CD4-positive, alpha-beta T cell treated with Interleukin-17A for 1 hour (primary cell): ENCODE measurements at regions not wholly inside any gene's neighbourhood (a gene's known extent, or its start where the extent isn't known, plus 50 kb on each side); places are given as distances from the start of the nearest gene placed in this dataset.
"Not testable (repeated sequence)": the region's sequence is repeated elsewhere in the genome, so short reads cannot be mapped to it uniquely, and the experiment has no call there.

Source experiments
- DNase-seq: peaks from one replicate; pipeline ENCODE4 v3.0.0-alpha.2; 2020

DNA sequence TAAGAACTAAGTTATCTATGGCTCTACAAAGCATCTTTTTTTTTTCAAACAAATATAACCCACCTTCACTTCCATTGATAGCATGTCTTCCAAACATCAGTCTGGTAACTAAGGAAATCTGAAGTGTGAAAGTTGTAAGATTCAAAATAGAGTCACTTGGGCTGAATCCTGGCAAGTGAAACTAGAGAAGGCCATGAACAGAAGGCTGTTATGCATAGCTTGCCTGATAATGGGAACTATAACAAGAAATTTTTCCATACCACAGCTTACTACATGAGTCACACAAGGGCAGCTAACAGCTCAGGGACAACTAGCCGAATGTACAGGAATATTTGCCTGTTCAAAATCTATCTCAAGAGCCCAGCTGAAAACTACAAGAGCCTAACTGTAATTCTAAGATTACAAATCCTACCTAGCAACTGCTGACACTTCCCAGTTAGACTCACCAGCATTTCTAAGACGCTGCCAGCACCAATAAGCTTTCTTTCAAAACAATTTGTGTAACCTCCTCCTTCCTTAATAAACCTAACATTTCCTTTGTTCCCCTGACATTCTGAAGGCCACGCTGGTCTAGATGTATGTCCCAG, 1066.5 kb downstream of the PLOD2 start:
- DNase-seq = no peak

DNA sequence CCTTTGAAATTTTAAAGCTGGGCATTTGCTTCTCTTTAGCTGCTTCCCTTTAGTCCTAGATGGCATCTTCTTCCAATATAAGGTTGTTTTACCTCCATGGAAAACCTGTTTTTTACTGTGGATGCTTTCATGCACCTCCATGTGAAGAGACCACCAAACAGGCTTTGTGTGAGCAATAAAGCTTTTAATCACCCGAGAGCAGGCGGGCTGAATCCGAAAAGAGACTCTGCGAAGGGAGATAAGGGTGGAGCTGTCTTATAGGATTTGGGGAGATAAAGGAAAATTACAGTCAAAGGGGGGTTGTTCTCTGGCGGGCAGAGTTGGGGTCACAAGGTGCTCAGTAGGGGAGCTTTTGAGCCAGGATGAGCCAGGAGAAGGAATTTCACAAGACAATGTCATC, 1049.8 kb downstream of the PLOD2 start:
- DNase-seq = not testable (repeated sequence)

DNA sequence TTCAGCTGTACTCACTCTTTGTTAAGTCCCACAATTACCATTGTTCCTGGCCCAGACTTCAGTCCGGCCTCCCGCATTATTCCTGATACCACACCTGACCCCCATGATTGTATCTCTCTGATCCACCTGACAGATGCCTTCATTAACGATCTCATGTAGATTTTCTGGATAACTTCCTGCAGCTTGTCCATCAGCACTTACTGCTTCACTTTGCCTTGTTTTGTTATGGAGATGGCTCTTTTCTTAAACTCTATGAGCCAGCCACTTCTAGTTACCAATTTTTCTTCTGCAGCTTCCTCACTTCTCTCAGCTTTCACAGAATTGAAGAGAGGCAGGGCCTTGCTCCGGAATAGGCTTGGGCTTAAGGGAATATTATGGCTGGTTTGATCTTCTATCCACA, 1044.2 kb downstream of the PLOD2 start:
- no peak for DNase-seq

- DNase-seq = no peak
These were observed 1042.7 kb downstream of the PLOD2 start for GRCh38 chr3:145118303-145118702.

- no peak for DNase-seq
These were observed 1035.9 kb downstream of the PLOD2 start for GRCh38 chr3:145124900-145125678.

- DNase-seq = no peak
These were observed 1027.7 kb downstream of the PLOD2 start for GRCh38 chr3:145133281-145133680.

DNA sequence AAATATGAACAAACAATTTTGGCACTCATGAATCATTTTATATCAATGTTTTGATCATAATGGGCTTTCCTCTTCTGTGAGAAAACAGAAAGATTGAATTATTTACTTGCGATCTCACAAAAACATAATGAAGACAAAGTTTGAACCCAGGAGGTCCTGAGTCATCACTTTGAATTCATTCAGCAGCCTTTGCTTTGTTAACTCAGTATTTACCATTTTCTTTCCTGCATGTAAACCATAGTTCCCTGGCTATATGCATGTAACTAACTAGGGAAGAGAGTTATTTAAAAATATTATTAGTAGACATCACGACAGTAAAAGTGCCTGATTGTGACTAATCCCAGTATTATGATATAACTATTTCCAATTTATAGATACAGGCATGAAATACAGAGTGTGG, 1026.2 kb downstream of the PLOD2 start:
- no peak for DNase-seq

- no peak for DNase-seq
These were observed 1016.6 kb downstream of the PLOD2 start for GRCh38 chr3:145144361-145144760.

- no peak for DNase-seq
These were observed 1015.5 kb downstream of the PLOD2 start for GRCh38 chr3:145145461-145145860.

GRCh38 chr3:145159640-145160039, 1001.3 kb downstream of the PLOD2 start:
- DNase-seq = no peak

DNA sequence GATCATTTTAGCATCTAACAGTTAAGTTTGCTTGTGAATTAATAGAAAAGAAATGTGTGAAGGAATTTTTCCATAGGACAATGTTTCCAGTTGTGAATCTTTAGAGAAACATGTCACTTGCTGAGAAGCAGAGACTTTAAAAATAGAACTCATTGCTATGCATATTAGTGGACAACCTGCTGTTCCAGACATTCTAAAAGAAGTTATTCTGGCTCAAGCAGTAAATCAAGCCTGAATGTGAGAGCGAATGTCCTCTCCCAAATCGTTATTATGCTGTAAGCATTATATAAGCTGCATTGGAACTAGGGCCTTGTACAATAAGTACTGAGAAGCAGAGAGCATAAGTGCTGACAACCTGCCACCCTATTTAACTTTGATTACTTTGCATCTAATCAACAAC, 990.9 kb downstream of the PLOD2 start:
- DNase-seq = no peak

DNA sequence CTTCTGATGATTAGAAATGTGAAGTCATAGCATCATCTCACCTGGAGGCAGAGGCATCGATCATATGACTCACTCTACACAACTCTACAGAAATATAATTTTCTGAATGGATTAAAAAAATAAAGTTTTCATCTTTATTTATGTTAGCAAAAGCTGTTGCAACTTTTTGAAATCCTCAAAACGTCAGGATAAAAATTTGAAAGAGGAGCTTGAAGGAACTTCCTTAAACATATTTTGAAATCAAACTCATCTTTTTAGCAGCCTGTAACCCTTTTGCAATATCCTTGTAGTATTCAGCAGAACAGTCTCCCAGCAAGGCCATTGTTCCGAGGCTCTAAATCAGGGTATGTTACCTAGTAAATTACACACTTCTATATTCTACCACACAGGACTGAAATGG, 985.4 kb downstream of the PLOD2 start:
- DNase-seq = no peak

GRCh38 chr3:145176907-145177306, 984.1 kb downstream of the PLOD2 start:
- no peak for DNase-seq

- DNase-seq = no peak
These were observed 983.2 kb downstream of the PLOD2 start for GRCh38 chr3:145177828-145178227.

DNA sequence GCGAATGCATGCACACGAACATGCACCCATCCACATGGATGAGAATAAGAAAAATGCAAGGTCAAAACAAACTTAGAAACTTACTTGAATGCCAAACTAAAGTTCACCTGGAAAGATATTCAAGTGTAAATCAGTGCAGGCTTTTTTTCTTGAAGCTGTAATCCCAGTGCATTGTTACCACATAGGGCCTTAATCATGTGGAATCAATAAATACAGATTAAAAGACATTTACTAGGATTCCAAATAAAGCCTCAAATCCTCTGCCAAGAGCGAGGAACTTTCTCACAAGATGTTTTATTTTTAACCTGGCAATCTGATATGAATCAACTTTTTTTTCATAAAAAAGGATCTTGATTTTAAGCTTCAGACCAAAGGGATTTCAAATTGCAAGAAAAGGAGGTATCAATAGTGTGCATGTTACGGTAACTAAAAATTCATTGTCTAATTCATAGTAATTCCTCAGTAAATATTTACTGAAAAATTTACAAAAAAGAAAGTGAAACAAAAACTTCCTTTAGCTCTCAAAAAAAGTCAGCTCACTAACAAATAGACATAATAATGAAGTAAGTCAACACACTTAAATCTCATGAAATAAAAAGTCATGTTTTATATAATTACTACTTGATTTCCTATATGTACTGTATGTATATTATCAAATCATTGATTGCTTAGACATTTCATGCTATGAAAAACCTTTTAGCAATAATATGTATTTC, 978.6 kb downstream of the PLOD2 start:
- DNase-seq = no peak

DNA sequence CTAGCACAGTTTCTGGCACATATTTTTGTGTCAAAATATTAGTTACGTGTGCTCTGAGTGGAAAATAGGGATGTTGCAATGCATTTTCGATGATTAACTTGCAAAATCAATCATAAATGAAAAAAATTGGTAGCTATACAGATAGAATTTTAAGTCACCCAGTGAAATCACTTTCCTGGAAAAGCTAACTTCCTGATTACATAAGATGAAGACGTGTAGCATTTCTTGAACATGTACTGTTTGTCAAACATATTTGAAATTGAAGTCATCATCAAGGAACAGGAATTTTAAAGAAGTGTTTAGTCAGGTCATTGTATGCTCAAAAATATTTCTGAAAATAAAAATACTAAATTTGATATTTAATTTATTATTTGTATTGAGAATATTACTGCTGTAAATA, 977.7 kb downstream of the PLOD2 start:
- no peak for DNase-seq

GRCh38 chr3:145188079-145188770, 972.8 kb downstream of the PLOD2 start:
- DNase-seq = no peak

DNA sequence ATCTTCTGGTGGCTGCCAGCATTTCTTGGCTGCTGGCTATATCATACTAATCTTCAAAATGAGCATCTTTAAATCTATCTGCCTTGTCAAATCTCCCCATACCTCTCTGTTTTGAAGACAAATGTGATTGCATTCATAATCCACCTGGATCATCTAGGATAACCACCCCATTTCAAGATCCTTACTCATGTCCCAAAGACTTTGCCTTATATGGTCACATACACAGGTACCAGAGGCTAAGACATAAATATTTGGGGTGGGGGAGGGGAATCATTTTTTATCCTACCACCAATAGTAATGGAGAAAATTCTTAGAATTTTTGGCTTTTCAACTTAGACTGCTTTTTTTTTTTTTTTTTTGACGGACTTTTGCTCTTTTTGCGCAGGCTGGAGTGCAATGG, 970.8 kb downstream of the PLOD2 start:
- no peak for DNase-seq

GRCh38 chr3:145190761-145191160, 970.2 kb downstream of the PLOD2 start:
- no peak for DNase-seq

DNA sequence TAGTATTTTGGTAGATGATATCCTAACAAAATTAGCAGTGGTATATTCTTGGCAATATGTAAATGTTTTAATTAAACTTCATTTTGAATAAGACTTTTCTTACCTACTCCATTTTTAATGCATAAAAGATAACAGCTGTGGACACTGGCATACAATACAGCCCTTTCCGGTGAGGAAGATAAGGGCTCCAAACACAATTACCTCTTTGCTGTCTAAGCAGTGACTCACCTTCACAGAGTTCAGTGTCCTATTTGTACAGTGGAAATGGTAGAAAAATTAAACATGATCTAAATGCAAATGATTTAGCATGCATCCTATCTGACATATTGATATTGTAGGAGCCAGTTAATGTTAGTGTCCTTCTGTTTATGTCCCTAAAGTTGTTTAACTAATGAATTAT, 969.4 kb downstream of the PLOD2 start:
- DNase-seq = no peak

GRCh38 chr3:145197051-145197820, 963.7 kb downstream of the PLOD2 start:
- DNase-seq = no peak

- DNase-seq = no peak
These were observed 963.2 kb downstream of the PLOD2 start for GRCh38 chr3:145197821-145198220.

- DNase-seq = no peak
These were observed 951.4 kb downstream of the PLOD2 start for GRCh38 chr3:145209561-145209960.
